ENCODE measurements at regions not wholly inside any gene's neighbourhood (a gene's known extent, or its start where the extent isn't known, plus 50 kb on each side); places are given as distances from the start of the nearest gene placed in this dataset.

DNA sequence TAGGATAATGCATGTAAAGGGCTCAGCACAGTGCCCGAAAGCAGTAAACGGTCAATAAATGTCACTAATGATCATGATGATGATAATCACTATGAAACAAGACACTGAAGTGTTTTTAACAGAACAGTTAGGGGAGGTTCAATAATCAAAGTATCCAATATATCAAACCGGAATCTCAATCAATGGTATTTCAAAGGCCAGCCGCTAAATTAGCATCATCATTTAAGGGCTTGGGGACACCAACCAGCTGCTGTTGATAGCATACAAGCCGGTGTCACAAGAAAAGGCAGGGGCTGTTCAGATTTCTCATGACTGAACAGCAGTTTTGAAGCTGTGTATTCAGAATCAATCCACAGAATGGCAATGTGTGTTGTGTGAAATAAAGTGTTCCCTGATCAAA lies 316.0 kb upstream of the NPVF start:
- Histone ChIP-seq H3K27ac (no peak overlapping the region), H3K4me1 (no peaks in the 10 kb centered on the region), H3K27me3 (no peaks in the 10 kb centered on the region), H3K4me3 (no peak overlapping the region), H3K36me3 (no peaks in the 10 kb centered on the region), H3K9me3 (no peaks in the 10 kb centered on the region)
- ATAC-seq, result no peak
- intact Hi-C loops (cut with DNase I), result no loop called here
- no peak for DNase-seq
- no peak for TF ChIP-seq CTCF (IDR thresholded peaks at IDR 0.05)

GRCh38 chr7:25545124-25546008 lies 317.1 kb upstream of the NPVF start:
- ATAC-seq (peak; percentile 27), DNase-seq (no peak)
- Histone ChIP-seq H3K27me3 (no peaks in the 10 kb centered on the region), H3K4me1 (no peaks in the 10 kb centered on the region), H3K4me3 (no peak overlapping the region), H3K36me3 (no peaks in the 10 kb centered on the region), H3K9me3 (no peaks in the 10 kb centered on the region), H3K27ac (no peak overlapping the region)
- no peak for TF ChIP-seq CTCF (IDR thresholded peaks at IDR 0.05)
- intact Hi-C loops (cut with DNase I), result no loop called here

GRCh38 chr7:25546306-25546705 lies 318.0 kb upstream of the NPVF start:
- TF ChIP-seq CTCF (IDR thresholded peaks at IDR 0.05), result no peak
- intact Hi-C loops (cut with DNase I), result no loop called here

GRCh38 chr7:25549271-25549921 lies 321.1 kb upstream of the NPVF start:
- TF ChIP-seq CTCF (IDR thresholded peaks at IDR 0.05), result no peak
- ATAC-seq (no peak), DNase-seq (no peak)
- intact Hi-C loops (cut with DNase I), result no loop called here
- no peak overlapping the region for H3K27ac ChIP-seq
- H3K9me3 ChIP-seq, result no peaks in the 10 kb centered on the region
- no peak overlapping the region for H3K4me3 ChIP-seq
- no peaks in the 10 kb centered on the region for H3K27me3 ChIP-seq
- no peaks in the 10 kb centered on the region for H3K36me3 ChIP-seq
- H3K4me1 ChIP-seq, result no peaks in the 10 kb centered on the region

More at GRCh38 chr7:25546306-25546705, 318.0 kb upstream of the NPVF start:
- ATAC-seq, result no peak
- no peaks in the 10 kb centered on the region for H3K27me3 ChIP-seq
- no peaks in the 10 kb centered on the region for H3K36me3 ChIP-seq
- H3K27ac ChIP-seq, result no peak overlapping the region
- H3K4me1 ChIP-seq, result no peaks in the 10 kb centered on the region
- no peak for DNase-seq
- no peak overlapping the region for H3K4me3 ChIP-seq
- no peaks in the 10 kb centered on the region for H3K9me3 ChIP-seq

GRCh38 chr7:25550149-25550548 lies 321.9 kb upstream of the NPVF start:
- H3K36me3 ChIP-seq, result no peaks in the 10 kb centered on the region
- no peak for ATAC-seq
- TF ChIP-seq CTCF (IDR thresholded peaks at IDR 0.05), result no peak
- no peaks in the 10 kb centered on the region for H3K9me3 ChIP-seq
- no peak overlapping the region for H3K27ac ChIP-seq
- DNase-seq, result no peak
- intact Hi-C loops (cut with DNase I), result no loop called here
- no peaks in the 10 kb centered on the region for H3K27me3 ChIP-seq
- H3K4me1 ChIP-seq, result no peaks in the 10 kb centered on the region
- H3K4me3 ChIP-seq, result no peak overlapping the region

All from left lung (tissue), 4 donors.